A673 (cell line): ENCODE measurements at regions not wholly inside any gene's neighbourhood (a gene's known extent, or its start where the extent isn't known, plus 50 kb on each side); places are given as distances from the start of the nearest gene placed in this dataset.

Experiments used
- CTCF ChIP-seq: fragments of 300-800, 200-600 bp; sonication (generic); conservative IDR thresholded peaks from 2 replicates; pipeline ENCODE4 v1.5.1; 2017; ENCODE audit warnings: low read depth, mild to moderate bottlenecking, antibody characterized with exemption, low read length, moderate library complexity, mixed read lengths
- EZH2 ChIP-seq: fragments of 200-600 bp; sonication (generic); IDR thresholded peaks from 2 replicates; pipeline ENCODE4 v1.6.1; 2017; ENCODE audit warnings: borderline replicate concordance, low read depth, mild to moderate bottlenecking, mixed read lengths, antibody characterized with exemption, low read length; ENCODE audit not compliant: poor library complexity, severe bottlenecking

DNA sequence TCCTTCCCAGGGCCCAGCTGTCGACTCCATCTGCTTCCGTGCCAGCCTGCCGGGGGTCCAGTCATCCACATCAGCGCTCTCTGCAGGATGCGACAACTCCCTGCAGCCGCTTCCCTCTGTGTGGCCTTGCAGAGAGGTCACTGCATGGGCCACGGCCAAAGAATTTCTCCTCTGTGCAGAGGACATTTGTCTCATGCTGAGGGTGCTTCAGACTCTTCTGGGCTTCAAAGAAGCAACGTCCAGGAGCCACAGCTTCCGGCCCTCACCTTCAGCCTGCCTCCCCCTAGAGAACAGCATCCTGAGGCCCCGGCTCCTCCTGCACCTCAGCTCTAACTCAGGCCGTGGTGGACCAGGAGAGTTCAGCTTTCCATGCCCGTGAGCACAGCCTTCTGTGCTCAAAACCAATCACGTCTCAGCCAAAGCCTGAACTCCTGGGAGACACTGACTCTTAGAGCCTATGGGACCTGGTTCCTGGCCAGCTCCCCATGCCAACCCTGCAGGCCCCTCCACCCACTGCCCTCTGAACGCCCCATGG lies 258.9 kb downstream of the BRD1 start:
- no peak for TF ChIP-seq CTCF
- no peak for TF ChIP-seq EZH2
